SK-N-SH (cell line): ENCODE measurements at regions not wholly inside any gene's neighbourhood (a gene's known extent, or its start where the extent isn't known, plus 50 kb on each side); places are given as distances from the start of the nearest gene placed in this dataset.

Experiments used
- CTCF ChIA-PET: fragments of 300-600, 350-600 bp; formaldehyde crosslinking; extraction: SDS; loops from one replicate; lab custom pipeline; 2021; lab: Yijun Ruan, JAX
- POLR2A ChIA-PET: fragments of 350-600 bp; sonication (Branson Sonifier 250); formaldehyde crosslinking; extraction: SDS; loops from one replicate; lab custom pipeline; 2020; ENCODE audit warnings: antibody characterized with exemption, inconsistent platforms; lab: Yijun Ruan, JAX
- DNase-seq: peaks from one replicate; pipeline ENCODE4 v3.0.0; 2012
- H2AFZ ChIP-seq: fragments of 200-600 bp; sonication (generic); 2 replicates; pipeline ENCODE4 v1.8.1; 2016; ENCODE audit warnings: antibody characterized with exemption, mild to moderate bottlenecking, low read depth
- H3F3A ChIP-seq: fragments of 200-600 bp; sonication (generic); replicated peaks from 2 replicates; pipeline ENCODE3; 2016; ENCODE audit warnings: antibody characterized with exemption, mild to moderate bottlenecking; ENCODE audit not compliant: insufficient read depth
- H3K27ac ChIP-seq, 2 experiments: fragments of 200-500 bp in 1 of 2; fragments of 200-600 bp in 1 of 2; sonication (Bioruptor generic) in 1 of 2; sonication (generic), shearing (Covaris generic) in 1 of 2; 2 replicates each; pipeline versions ENCODE4 v1.5.1 to v1.6.1; 2014 to 2016; ENCODE audit warnings: low read depth in 2 of 2, inconsistent platforms in 1 of 2, low read length in 1 of 2, mild to moderate bottlenecking in 1 of 2, mixed read lengths in 1 of 2
- H3K27me3 ChIP-seq: fragments of 200-600 bp; sonication (generic), shearing (Covaris generic); 2 replicates; pipeline ENCODE4 v1.6.1; 2016; ENCODE audit warnings: mixed run types; ENCODE audit not compliant: insufficient read depth
- H3K36me3 ChIP-seq, 2 experiments: fragments of 200-500 bp in 1 of 2; fragments of 200-600 bp in 1 of 2; sonication (Bioruptor generic) in 1 of 2; sonication (generic) in 1 of 2; replicated peaks in 1 of 2; 2 replicates each; pipeline versions ENCODE3 to v1.5.1; 2014 to 2016; ENCODE audit warnings: low read length in 1 of 2, mild to moderate bottlenecking in 1 of 2; ENCODE audit not compliant: insufficient read depth in 2 of 2, control insufficient read depth in 1 of 2
- H3K4me1 ChIP-seq, 2 experiments: fragments of 200-500 bp in 1 of 2; fragments of 200-600 bp in 1 of 2; sonication (Bioruptor generic) in 1 of 2; sonication (generic), shearing (Covaris generic) in 1 of 2; 2 replicates each; pipeline versions ENCODE4 v1.5.1 to v1.6.1; 2014 to 2016; ENCODE audit warnings: low read depth in 1 of 2, low read length in 1 of 2, mixed run types in 1 of 2; ENCODE audit not compliant: insufficient read depth in 2 of 2, control insufficient read depth in 1 of 2
- H3K4me2 ChIP-seq: fragments of 200-600 bp; sonication (generic), shearing (Covaris generic); 2 replicates; pipeline ENCODE4 v1.6.1; 2017; ENCODE audit warnings: mixed run types
- H3K4me3 ChIP-seq, 2 experiments: fragments of 200-500 bp in 1 of 2; fragments of 200-600 bp in 1 of 2; sonication (Bioruptor generic) in 1 of 2; sonication (generic), shearing (Covaris generic) in 1 of 2; 2 replicates each; pipeline versions ENCODE4 v1.5.1 to v1.8.1; 2014 to 2016; ENCODE audit warnings: low read depth in 2 of 2, inconsistent platforms in 1 of 2, low read length in 1 of 2, mild to moderate bottlenecking in 1 of 2, mixed read lengths in 1 of 2, moderate library complexity in 1 of 2
- H3K79me2 ChIP-seq: fragments of 200-600 bp; sonication (generic); 2 replicates; pipeline ENCODE4 v1.8.1; 2017; ENCODE audit warnings: mild to moderate bottlenecking; ENCODE audit not compliant: insufficient read depth
- H3K9ac ChIP-seq: fragments of 200-600 bp; sonication (generic); 2 replicates; pipeline ENCODE4 v1.6.1; 2017; ENCODE audit warnings: mixed run types
- H3K9me2 ChIP-seq: fragments of 200-600 bp; sonication (generic); 2 replicates; pipeline ENCODE4 v1.6.1; 2017; ENCODE audit warnings: mixed run types
- H3K9me3 ChIP-seq: fragments of 200-600 bp; sonication (generic); 2 replicates; pipeline ENCODE4 v1.6.1; 2017; ENCODE audit warnings: mixed run types, mild to moderate bottlenecking, moderate library complexity
- H4K20me1 ChIP-seq: fragments of 200-600 bp; sonication (generic); 2 replicates; pipeline ENCODE4 v1.6.1; 2017; ENCODE audit warnings: mild to moderate bottlenecking, mixed run types; ENCODE audit not compliant: insufficient read depth
- CHD2 ChIP-seq: fragments of 150-350 bp; IDR thresholded peaks from 2 replicates; pipeline ENCODE4 v1.6.1; 2018; ENCODE audit warnings: low read length; ENCODE audit not compliant: partially characterized antibody
- FOSL2 ChIP-seq: IDR thresholded peaks from 2 replicates; pipeline ENCODE4 v1.4.0; 2012; ENCODE audit warnings: low read depth, mild to moderate bottlenecking, moderate library complexity, borderline replicate concordance
- GATA2 ChIP-seq: sonication (generic); formaldehyde crosslinking; IDR thresholded peaks from 2 replicates; pipeline ENCODE4 v1.5.0; 2020; ENCODE audit warnings: mild to moderate bottlenecking, missing genetic modification reagents
- JUND ChIP-seq: IDR thresholded peaks from 2 replicates; pipeline ENCODE4 v1.4.0; 2012
- MEF2A ChIP-seq: IDR thresholded peaks from 2 replicates; pipeline ENCODE4 v1.4.0; 2012; ENCODE audit warnings: low read depth, borderline replicate concordance
- MXI1 ChIP-seq: IDR thresholded peaks from 2 replicates; pipeline ENCODE4 v1.6.1; 2012; ENCODE audit warnings: mild to moderate bottlenecking, low read depth, low read length, improper control_type of control experiment
- POLR2AphosphoS5 ChIP-seq: IDR thresholded peaks from 2 replicates; pipeline ENCODE4 v1.6.1; 2012; ENCODE audit warnings: low read depth, low read length
- TCF12 ChIP-seq: IDR thresholded peaks from 2 replicates; pipeline ENCODE4 v1.4.0; 2012
- YY1 ChIP-seq: IDR thresholded peaks from 2 replicates; pipeline ENCODE4 v1.4.0; 2012; ENCODE audit warnings: low read depth, mild to moderate bottlenecking
- WGBS: methylation state at CpG from one replicate; pipeline ENCODE4 v1.1.6; 2017; ENCODE audit warnings: low lambda C conversion rate; 5-methylcytosine and 5-hydroxymethylcytosine counted together
- TF ChIP-seq, protein P1 (sequence below): IDR thresholded peaks from 2 replicates; pipeline ENCODE4 v1.4.0; 2012; ENCODE audit warnings: low read depth, borderline replicate concordance
- TF ChIP-seq, protein P2 (sequence below): IDR thresholded peaks from 2 replicates; pipeline ENCODE4 v1.6.1; 2012; ENCODE audit warnings: mild to moderate bottlenecking, low read depth, low read length, moderate library complexity
- TF ChIP-seq, protein P3 (sequence below): IDR thresholded peaks from 2 replicates; pipeline ENCODE4 v1.4.0; 2012; ENCODE audit warnings: low read depth

DNA sequence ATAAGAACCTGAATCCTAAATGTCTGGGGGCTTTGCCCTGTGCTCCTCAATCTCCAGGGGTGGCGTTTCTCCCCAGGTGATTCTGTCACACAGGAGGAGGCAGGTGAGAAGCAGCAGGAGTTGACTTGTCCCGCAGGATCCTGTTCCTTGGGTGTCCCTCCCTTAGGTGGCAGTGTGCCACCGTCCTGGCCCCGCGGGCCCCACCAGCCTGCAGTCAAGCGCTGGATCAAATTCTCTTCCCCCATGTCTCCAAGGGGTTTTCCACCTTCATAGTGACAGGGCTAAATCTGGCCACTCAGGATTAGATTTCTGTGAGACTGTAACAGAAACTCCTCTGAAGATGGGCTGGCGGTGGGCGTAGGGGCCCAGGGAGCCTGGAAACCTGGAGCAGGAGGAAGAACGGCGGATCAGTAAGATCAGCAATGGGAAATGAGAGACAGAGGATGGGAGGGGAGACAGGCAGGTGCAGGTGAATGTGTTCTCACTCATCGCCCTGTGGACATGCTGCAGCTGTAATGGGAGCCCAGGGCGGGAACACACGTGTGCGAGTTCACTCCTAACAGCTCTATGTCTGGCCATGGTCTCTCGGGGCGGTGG lies 329.2 kb upstream of the COBL start:
- no peak for TF ChIP-seq MXI1
- no peak for TF ChIP-seq MEF2A
- no peak for TF ChIP-seq YY1
- TF ChIP-seq, protein P1, sequence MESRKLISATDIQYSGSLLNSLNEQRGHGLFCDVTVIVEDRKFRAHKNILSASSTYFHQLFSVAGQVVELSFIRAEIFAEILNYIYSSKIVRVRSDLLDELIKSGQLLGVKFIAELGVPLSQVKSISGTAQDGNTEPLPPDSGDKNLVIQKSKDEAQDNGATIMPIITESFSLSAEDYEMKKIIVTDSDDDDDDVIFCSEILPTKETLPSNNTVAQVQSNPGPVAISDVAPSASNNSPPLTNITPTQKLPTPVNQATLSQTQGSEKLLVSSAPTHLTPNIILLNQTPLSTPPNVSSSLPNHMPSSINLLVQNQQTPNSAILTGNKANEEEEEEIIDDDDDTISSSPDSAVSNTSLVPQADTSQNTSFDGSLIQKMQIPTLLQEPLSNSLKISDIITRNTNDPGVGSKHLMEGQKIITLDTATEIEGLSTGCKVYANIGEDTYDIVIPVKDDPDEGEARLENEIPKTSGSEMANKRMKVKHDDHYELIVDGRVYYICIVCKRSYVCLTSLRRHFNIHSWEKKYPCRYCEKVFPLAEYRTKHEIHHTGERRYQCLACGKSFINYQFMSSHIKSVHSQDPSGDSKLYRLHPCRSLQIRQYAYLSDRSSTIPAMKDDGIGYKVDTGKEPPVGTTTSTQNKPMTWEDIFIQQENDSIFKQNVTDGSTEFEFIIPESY = no peak
- TF ChIP-seq GATA2 (CRISPR knock-in tag) = no peak
- TF ChIP-seq, protein P2, sequence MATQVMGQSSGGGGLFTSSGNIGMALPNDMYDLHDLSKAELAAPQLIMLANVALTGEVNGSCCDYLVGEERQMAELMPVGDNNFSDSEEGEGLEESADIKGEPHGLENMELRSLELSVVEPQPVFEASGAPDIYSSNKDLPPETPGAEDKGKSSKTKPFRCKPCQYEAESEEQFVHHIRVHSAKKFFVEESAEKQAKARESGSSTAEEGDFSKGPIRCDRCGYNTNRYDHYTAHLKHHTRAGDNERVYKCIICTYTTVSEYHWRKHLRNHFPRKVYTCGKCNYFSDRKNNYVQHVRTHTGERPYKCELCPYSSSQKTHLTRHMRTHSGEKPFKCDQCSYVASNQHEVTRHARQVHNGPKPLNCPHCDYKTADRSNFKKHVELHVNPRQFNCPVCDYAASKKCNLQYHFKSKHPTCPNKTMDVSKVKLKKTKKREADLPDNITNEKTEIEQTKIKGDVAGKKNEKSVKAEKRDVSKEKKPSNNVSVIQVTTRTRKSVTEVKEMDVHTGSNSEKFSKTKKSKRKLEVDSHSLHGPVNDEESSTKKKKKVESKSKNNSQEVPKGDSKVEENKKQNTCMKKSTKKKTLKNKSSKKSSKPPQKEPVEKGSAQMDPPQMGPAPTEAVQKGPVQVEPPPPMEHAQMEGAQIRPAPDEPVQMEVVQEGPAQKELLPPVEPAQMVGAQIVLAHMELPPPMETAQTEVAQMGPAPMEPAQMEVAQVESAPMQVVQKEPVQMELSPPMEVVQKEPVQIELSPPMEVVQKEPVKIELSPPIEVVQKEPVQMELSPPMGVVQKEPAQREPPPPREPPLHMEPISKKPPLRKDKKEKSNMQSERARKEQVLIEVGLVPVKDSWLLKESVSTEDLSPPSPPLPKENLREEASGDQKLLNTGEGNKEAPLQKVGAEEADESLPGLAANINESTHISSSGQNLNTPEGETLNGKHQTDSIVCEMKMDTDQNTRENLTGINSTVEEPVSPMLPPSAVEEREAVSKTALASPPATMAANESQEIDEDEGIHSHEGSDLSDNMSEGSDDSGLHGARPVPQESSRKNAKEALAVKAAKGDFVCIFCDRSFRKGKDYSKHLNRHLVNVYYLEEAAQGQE = no peak
- no peak for TF ChIP-seq CHD2
- no peak for TF ChIP-seq TCF12
- TF ChIP-seq JUND = no peak
- TF ChIP-seq POLR2AphosphoS5 = no peak
- TF ChIP-seq, protein P3, sequence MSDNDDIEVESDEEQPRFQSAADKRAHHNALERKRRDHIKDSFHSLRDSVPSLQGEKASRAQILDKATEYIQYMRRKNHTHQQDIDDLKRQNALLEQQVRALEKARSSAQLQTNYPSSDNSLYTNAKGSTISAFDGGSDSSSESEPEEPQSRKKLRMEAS = no peak
- TF ChIP-seq FOSL2 = no peak
- ChIA-PET POLR2A (no interaction called here), CTCF (no interaction called here)
- Histone ChIP-seq H3K9ac (no peak overlapping the region), H3K4me2 (no peak overlapping the region), H3K27me3 (no peaks in the 10 kb centered on the region), H4K20me1 (no peaks in the 10 kb centered on the region), H2AFZ (no peak overlapping the region), H3K4me3 (no peak overlapping the region), H3K79me2 (no peaks in the 10 kb centered on the region), H3K9me2 (no peaks in the 10 kb centered on the region), H3K9me3 (no peaks in the 10 kb centered on the region), H3K4me1 (no peaks in the 10 kb centered on the region; a peak in 1 of 4 replicates), H3K27ac (no peak overlapping the region), H3K36me3 (no peaks in the 10 kb centered on the region), H3F3A (no peaks in the 10 kb centered on the region)
- DNase-seq = no peak
- 60% methylated on average over 14 of the region's 16 CpGs for WGBS

DNA sequence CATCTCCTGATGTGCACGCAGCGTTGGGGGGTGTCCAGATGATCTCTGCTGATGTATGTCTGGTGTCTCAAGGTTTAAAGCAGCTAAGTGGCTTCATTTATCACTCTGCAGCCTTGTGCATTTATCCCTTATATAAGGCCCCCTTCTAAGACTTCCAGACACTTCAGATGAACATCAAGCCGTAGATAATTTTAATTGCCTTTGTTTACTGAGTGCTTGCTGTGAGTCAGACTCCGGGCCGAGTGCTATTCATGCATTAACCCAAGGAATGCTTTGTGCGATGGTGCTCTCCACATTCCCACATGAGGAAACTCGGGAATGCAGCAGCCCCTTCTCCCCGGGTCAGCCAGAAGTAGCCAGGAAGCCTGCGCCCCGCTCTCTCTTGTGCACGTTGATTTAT lies 328.6 kb upstream of the COBL start:
- CTCF ChIA-PET = no interaction called here
- Histone ChIP-seq H3K4me2 (no peak overlapping the region), H3K9me3 (no peaks in the 10 kb centered on the region), H3K4me3 (no peak overlapping the region), H3K4me1 (no peaks in the 10 kb centered on the region; a peak in 1 of 4 replicates), H2AFZ (no peak overlapping the region), H3K27ac (no peak overlapping the region), H4K20me1 (no peaks in the 10 kb centered on the region), H3K79me2 (no peaks in the 10 kb centered on the region), H3K9me2 (no peaks in the 10 kb centered on the region), H3F3A (no peaks in the 10 kb centered on the region), H3K36me3 (no peaks in the 10 kb centered on the region), H3K27me3 (no peaks in the 10 kb centered on the region), H3K9ac (no peak overlapping the region)
- WGBS = 34% methylated on average over 11 of the region's 11 CpGs
- DNase-seq = no peak
- POLR2A ChIA-PET = no interaction called here
- TF ChIP-seq JUND = no peak
